Stimulated activated CD8-positive, alpha-beta memory T cell treated with anti-CD3 and anti-CD28 coated beads, Interleukin-2, amount 100 ng/mL, for 1 hour (primary cell): ENCODE measurements at regions not wholly inside any gene's neighbourhood (a gene's known extent, or its start where the extent isn't known, plus 50 kb on each side); places are given as distances from the start of the nearest gene placed in this dataset.

Source experiments
- DNase-seq, 2 donors: peaks; one replicate each; pipeline ENCODE4 v3.0.0-alpha.2; 2020; ENCODE audit warnings: low read depth in 2 of 2

GRCh38 chr11:36807871-36808270, 209.8 kb upstream of the RAG2 start:
- DNase-seq = no peak

- DNase-seq = no peak
Measured at GRCh38 chr11:36803084-36803483, 205.0 kb upstream of the RAG2 start.

GRCh38 chr11:36792996-36793914, 195.2 kb upstream of the RAG2 start:
- DNase-seq = no peak

GRCh38 chr11:36791957-36792356, 193.9 kb upstream of the RAG2 start:
- DNase-seq = no peak

GRCh38 chr11:36790526-36790925, 192.5 kb upstream of the RAG2 start:
- no peak for DNase-seq

- no peak for DNase-seq
Measured at GRCh38 chr11:36783808-36784207, 185.8 kb upstream of the RAG2 start.

GRCh38 chr11:36779791-36780190, 181.8 kb upstream of the RAG2 start:
- DNase-seq = no peak

- DNase-seq = no peak
Measured at GRCh38 chr11:36777311-36777710, 179.3 kb upstream of the RAG2 start.

GRCh38 chr11:36775756-36776155, 177.7 kb upstream of the RAG2 start:
- no peak for DNase-seq

GRCh38 chr11:36775130-36775529, 177.1 kb upstream of the RAG2 start:
- no peak for DNase-seq

GRCh38 chr11:36774603-36775002, 176.6 kb upstream of the RAG2 start:
- no peak for DNase-seq

GRCh38 chr11:36763187-36763586, 165.2 kb upstream of the RAG2 start:
- DNase-seq = no peak

GRCh38 chr11:36757075-36757474, 159.0 kb upstream of the RAG2 start:
- no peak for DNase-seq

- no peak for DNase-seq
Measured at GRCh38 chr11:36753960-36754359, 155.9 kb upstream of the RAG2 start.

GRCh38 chr11:36751996-36752395, 154.0 kb upstream of the RAG2 start:
- DNase-seq = no peak

GRCh38 chr11:36751335-36751781, 153.3 kb upstream of the RAG2 start:
- no peak for DNase-seq

GRCh38 chr11:36750349-36750748, 152.3 kb upstream of the RAG2 start:
- DNase-seq = no peak

- DNase-seq = no peak
Measured at GRCh38 chr11:36748836-36749235, 150.8 kb upstream of the RAG2 start.

GRCh38 chr11:36746886-36747710, 149.1 kb upstream of the RAG2 start:
- DNase-seq = peak; percentile 36 to 65

- peak; percentile 8 to 34 for DNase-seq
Measured at GRCh38 chr11:36744375-36745168, 146.5 kb upstream of the RAG2 start.

- no peak for DNase-seq
Measured at GRCh38 chr11:36743039-36743438, 145.0 kb upstream of the RAG2 start.

GRCh38 chr11:36741515-36741914, 143.5 kb upstream of the RAG2 start:
- DNase-seq = no peak
